ENCODE measurements at regions not wholly inside any gene's neighbourhood (a gene's known extent, or its start where the extent isn't known, plus 50 kb on each side); places are given as distances from the start of the nearest gene placed in this dataset.
"Not testable (repeated sequence)": the region's sequence is repeated elsewhere in the genome, so short reads cannot be mapped to it uniquely, and the experiment has no call there.

GRCh38 chr4:53707491-53707890, 116.2 kb upstream of the LNX1 start:
- Histone ChIP-seq H3K4me3 (ENCODE audit: low read length) (no peak overlapping the region), H3K27me3 (ENCODE audit: control insufficient read depth, insufficient read depth, low read length) (no peaks in the 10 kb centered on the region), H3K36me3 (ENCODE audit: control insufficient read depth, low read depth, low read length) (no peaks in the 10 kb centered on the region), H3K9ac (ENCODE audit: low read length) (no peak overlapping the region), H3K4me1 (ENCODE audit: control insufficient read depth, low read depth, low read length) (peaks cover 8% of the 10 kb centered on the region), H3K9me3 (ENCODE audit: control insufficient read depth, low read depth, low read length) (no peaks in the 10 kb centered on the region), H3K27ac (ENCODE audit: low read length) (no peak overlapping the region)

- Histone ChIP-seq H3K9ac (ENCODE audit: low read length) (no peak overlapping the region), H3K4me1 (ENCODE audit: control insufficient read depth, low read depth, low read length) (peaks cover 9% of the 10 kb centered on the region), H3K27ac (ENCODE audit: low read length) (no peak overlapping the region), H3K27me3 (ENCODE audit: control insufficient read depth, insufficient read depth, low read length) (no peaks in the 10 kb centered on the region), H3K36me3 (ENCODE audit: control insufficient read depth, low read depth, low read length) (no peaks in the 10 kb centered on the region), H3K9me3 (ENCODE audit: control insufficient read depth, low read depth, low read length) (no peaks in the 10 kb centered on the region), H3K4me3 (ENCODE audit: low read length) (no peak overlapping the region)
These were observed 115.2 kb upstream of the LNX1 start for GRCh38 chr4:53706422-53707032.

- H3K27ac ChIP-seq (ENCODE audit: low read length): no peak overlapping the region
- no peaks in the 10 kb centered on the region for H3K36me3 ChIP-seq (ENCODE audit: control insufficient read depth, low read depth, low read length)
- H3K27me3 ChIP-seq (ENCODE audit: control insufficient read depth, insufficient read depth, low read length): no peaks in the 10 kb centered on the region
- H3K9ac ChIP-seq (ENCODE audit: low read length): no peak overlapping the region
- no peak overlapping the region for H3K4me3 ChIP-seq (ENCODE audit: low read length)
- no peaks in the 10 kb centered on the region for H3K9me3 ChIP-seq (ENCODE audit: control insufficient read depth, low read depth, low read length)
- peaks cover 9% of the 10 kb centered on the region for H3K4me1 ChIP-seq (ENCODE audit: control insufficient read depth, low read depth, low read length)
These were observed 114.7 kb upstream of the LNX1 start for GRCh38 chr4:53705972-53706371.

- no peaks in the 10 kb centered on the region for H3K9me3 ChIP-seq (ENCODE audit: control insufficient read depth, low read depth, low read length)
- no peak overlapping the region for H3K27ac ChIP-seq (ENCODE audit: low read length)
- no peaks in the 10 kb centered on the region for H3K36me3 ChIP-seq (ENCODE audit: control insufficient read depth, low read depth, low read length)
- no peaks in the 10 kb centered on the region for H3K27me3 ChIP-seq (ENCODE audit: control insufficient read depth, insufficient read depth, low read length)
- no peak overlapping the region for H3K9ac ChIP-seq (ENCODE audit: low read length)
- peaks cover 9% of the 10 kb centered on the region for H3K4me1 ChIP-seq (ENCODE audit: control insufficient read depth, low read depth, low read length)
- no peak overlapping the region for H3K4me3 ChIP-seq (ENCODE audit: low read length)
These were observed 114.0 kb upstream of the LNX1 start for GRCh38 chr4:53705151-53705764.

- peaks cover 9% of the 10 kb centered on the region for H3K4me1 ChIP-seq (ENCODE audit: control insufficient read depth, low read depth, low read length)
- no peak overlapping the region for H3K27ac ChIP-seq (ENCODE audit: low read length)
These were observed 113.0 kb upstream of the LNX1 start for GRCh38 chr4:53704329-53704728.

GRCh38 chr4:53703267-53703655, 112.0 kb upstream of the LNX1 start:
- H3K9ac ChIP-seq (ENCODE audit: low read length): no peak overlapping the region
- no peak overlapping the region for H3K27ac ChIP-seq (ENCODE audit: low read length)

More at GRCh38 chr4:53704329-53704728, 113.0 kb upstream of the LNX1 start:
- H3K9ac ChIP-seq (ENCODE audit: low read length): no peak overlapping the region
- no peak overlapping the region for H3K4me3 ChIP-seq (ENCODE audit: low read length)
- no peaks in the 10 kb centered on the region for H3K36me3 ChIP-seq (ENCODE audit: control insufficient read depth, low read depth, low read length)
- H3K27me3 ChIP-seq (ENCODE audit: control insufficient read depth, insufficient read depth, low read length): no peaks in the 10 kb centered on the region
- H3K9me3 ChIP-seq (ENCODE audit: control insufficient read depth, low read depth, low read length): no peaks in the 10 kb centered on the region

GRCh38 chr4:53702334-53703266, 111.3 kb upstream of the LNX1 start:
- H3K27me3 ChIP-seq (ENCODE audit: control insufficient read depth, insufficient read depth, low read length): no peaks in the 10 kb centered on the region
- H3K9me3 ChIP-seq (ENCODE audit: control insufficient read depth, low read depth, low read length): no peaks in the 10 kb centered on the region
- peaks cover 9% of the 10 kb centered on the region for H3K4me1 ChIP-seq (ENCODE audit: control insufficient read depth, low read depth, low read length)
- H3K4me3 ChIP-seq (ENCODE audit: low read length): no peak overlapping the region
- no peaks in the 10 kb centered on the region for H3K36me3 ChIP-seq (ENCODE audit: control insufficient read depth, low read depth, low read length)
- H3K9ac ChIP-seq (ENCODE audit: low read length): no peak overlapping the region
- H3K27ac ChIP-seq (ENCODE audit: low read length): no peak overlapping the region

More at GRCh38 chr4:53703267-53703655, 112.0 kb upstream of the LNX1 start:
- Histone ChIP-seq H3K36me3 (ENCODE audit: control insufficient read depth, low read depth, low read length) (no peaks in the 10 kb centered on the region), H3K27me3 (ENCODE audit: control insufficient read depth, insufficient read depth, low read length) (no peaks in the 10 kb centered on the region), H3K9me3 (ENCODE audit: control insufficient read depth, low read depth, low read length) (no peaks in the 10 kb centered on the region), H3K4me3 (ENCODE audit: low read length) (no peak overlapping the region), H3K4me1 (ENCODE audit: control insufficient read depth, low read depth, low read length) (peaks cover 9% of the 10 kb centered on the region)

- H3K9ac ChIP-seq (ENCODE audit: low read length); H3K36me3 ChIP-seq (ENCODE audit: control insufficient read depth, low read depth, low read length); H3K9me3 ChIP-seq (ENCODE audit: control insufficient read depth, low read depth, low read length); H3K27me3 ChIP-seq (ENCODE audit: control insufficient read depth, insufficient read depth, low read length); H3K4me1 ChIP-seq (ENCODE audit: control insufficient read depth, low read depth, low read length); H3K27ac ChIP-seq (ENCODE audit: low read length); H3K4me3 ChIP-seq (ENCODE audit: low read length): not testable (repeated sequence)
These were observed 110.0 kb upstream of the LNX1 start for GRCh38 chr4:53701260-53701659.

GRCh38 chr4:53699310-53699709, 108.0 kb upstream of the LNX1 start:
- not testable (repeated sequence) for H3K9ac ChIP-seq (ENCODE audit: low read length); H3K27me3 ChIP-seq (ENCODE audit: control insufficient read depth, insufficient read depth, low read length)

GRCh38 chr4:53697016-53697685, 105.9 kb upstream of the LNX1 start:
- Histone ChIP-seq H3K36me3 (ENCODE audit: control insufficient read depth, low read depth, low read length) (no peaks in the 10 kb centered on the region), H3K4me3 (ENCODE audit: low read length) (no peak overlapping the region), H3K9me3 (ENCODE audit: control insufficient read depth, low read depth, low read length) (no peaks in the 10 kb centered on the region), H3K27me3 (ENCODE audit: control insufficient read depth, insufficient read depth, low read length) (no peaks in the 10 kb centered on the region), H3K27ac (ENCODE audit: low read length) (no peak overlapping the region), H3K9ac (ENCODE audit: low read length) (no peak overlapping the region), H3K4me1 (ENCODE audit: control insufficient read depth, low read depth, low read length) (no peaks in the 10 kb centered on the region)

More at GRCh38 chr4:53699310-53699709, 108.0 kb upstream of the LNX1 start:
- not testable (repeated sequence) for H3K4me3 ChIP-seq (ENCODE audit: low read length); H3K36me3 ChIP-seq (ENCODE audit: control insufficient read depth, low read depth, low read length); H3K27ac ChIP-seq (ENCODE audit: low read length); H3K9me3 ChIP-seq (ENCODE audit: control insufficient read depth, low read depth, low read length); H3K4me1 ChIP-seq (ENCODE audit: control insufficient read depth, low read depth, low read length)

All from iPS-18a (cell line).